ENCODE measurements at regions not wholly inside any gene's neighbourhood (a gene's known extent, or its start where the extent isn't known, plus 50 kb on each side); places are given as distances from the start of the nearest gene placed in this dataset.

GRCh38 chr9:73437758-73438157 lies 286.1 kb downstream of the ANXA1 start:
- TF ChIP-seq CTCF (IDR thresholded peaks at IDR 0.05; ENCODE audit: insufficient read depth, low read length, poor library complexity, severe bottlenecking) (no peak), EZH2phosphoT487 (conservative IDR thresholded peaks at IDR 0.05; ENCODE audit: low read length) (no peak)

Measured in SU-DHL-6 (cell line).